ENCODE measurements at regions not wholly inside any gene's neighbourhood (a gene's known extent, or its start where the extent isn't known, plus 50 kb on each side); places are given as distances from the start of the nearest gene placed in this dataset.

DNA sequence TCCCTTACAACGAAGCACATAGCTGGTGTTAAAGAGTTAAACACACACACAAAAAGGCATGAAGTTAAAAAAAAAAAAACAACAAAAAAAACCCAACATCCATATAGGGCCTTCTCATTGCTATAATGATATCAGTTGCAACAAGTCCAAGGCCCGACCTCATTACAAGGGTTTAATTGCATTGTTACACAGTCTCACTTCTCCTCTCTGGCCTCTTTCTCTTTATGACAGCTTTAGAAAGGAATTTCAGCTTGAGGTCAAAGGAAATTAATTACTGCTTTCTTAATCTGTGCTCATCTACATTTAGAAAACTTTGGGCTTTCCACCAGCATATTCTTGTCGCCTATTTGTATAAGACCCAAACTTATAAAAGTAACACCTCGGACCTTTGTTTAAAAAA lies 342.1 kb downstream of the NR2F2 start:
- no peak for DNase-seq
- no peaks in the 10 kb centered on the region for H3K9me3 Mint-ChIP-seq
- ATAC-seq, result no peak
- H3K4me3 Mint-ChIP-seq, result no peak overlapping the region
- H3K27ac Mint-ChIP-seq, result no peak overlapping the region
- H3K27me3 Mint-ChIP-seq, result no peaks in the 10 kb centered on the region
- no peaks in the 10 kb centered on the region for H3K4me1 Mint-ChIP-seq

DNA sequence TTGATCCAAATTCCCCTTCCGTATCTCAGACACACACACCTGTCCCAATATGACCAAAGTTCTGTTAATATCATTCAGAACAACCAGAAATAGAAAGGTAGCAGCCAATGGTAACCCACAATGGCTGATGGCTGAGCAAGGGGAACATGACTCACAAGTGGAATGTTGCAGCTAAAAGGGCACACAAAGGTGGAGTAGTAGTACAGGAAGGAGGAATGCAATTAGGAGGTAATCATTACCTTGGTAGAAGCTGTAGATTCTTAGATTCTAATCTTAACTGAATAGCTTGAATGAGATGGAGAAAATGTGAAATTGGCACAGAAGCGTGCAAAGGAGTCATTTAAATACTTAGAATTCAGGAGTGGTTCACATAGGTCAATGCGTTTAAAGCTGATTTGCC lies 347.9 kb downstream of the NR2F2 start:
- no peak for ATAC-seq
- DNase-seq, result no peak
- H3K9me3 Mint-ChIP-seq, result peaks cover 0 to 6% of the 10 kb centered on the region in 2 donors
- H3K4me3 Mint-ChIP-seq, result no peak overlapping the region
- no peaks in the 10 kb centered on the region for H3K4me1 Mint-ChIP-seq
- peaks cover 7% of the 10 kb centered on the region for H3K27me3 Mint-ChIP-seq
- no peak overlapping the region for H3K27ac Mint-ChIP-seq

DNA sequence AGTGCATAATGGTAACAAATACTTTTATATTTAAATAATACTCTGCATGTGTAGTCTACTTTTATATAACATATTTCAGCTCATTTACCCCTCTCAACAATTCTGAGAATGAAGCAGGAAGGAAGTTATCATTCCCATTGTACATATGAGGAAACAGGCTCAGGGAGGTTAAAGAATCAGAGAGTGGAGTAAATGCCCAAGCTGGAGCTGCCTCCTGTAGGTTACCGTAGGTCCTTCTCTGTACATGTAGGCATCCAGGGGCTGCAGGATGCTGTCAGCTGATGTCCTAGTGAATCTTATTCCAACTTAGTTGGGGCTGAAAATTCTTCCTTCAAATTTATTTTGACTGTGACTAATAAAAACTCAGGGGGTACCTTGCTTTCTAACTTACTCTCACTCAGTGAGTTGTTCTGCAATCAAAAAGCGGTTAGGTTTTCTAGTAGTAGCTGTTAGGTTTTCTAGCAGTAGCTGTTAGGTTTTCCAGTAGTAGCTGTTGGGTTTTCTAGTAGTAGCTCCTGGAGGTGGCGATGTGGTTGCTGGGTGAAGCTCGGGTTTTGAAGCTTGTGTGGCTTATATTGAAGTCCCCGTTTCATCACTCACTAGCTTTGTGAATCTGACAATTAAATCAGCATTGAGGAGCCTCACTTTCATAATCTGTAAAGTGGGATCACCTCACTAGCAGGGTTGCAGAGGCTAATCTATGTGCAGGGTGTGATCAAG lies 357.0 kb downstream of the NR2F2 start:
- H3K4me1 Mint-ChIP-seq, result no peaks in the 10 kb centered on the region
- no peak for ATAC-seq

DNA sequence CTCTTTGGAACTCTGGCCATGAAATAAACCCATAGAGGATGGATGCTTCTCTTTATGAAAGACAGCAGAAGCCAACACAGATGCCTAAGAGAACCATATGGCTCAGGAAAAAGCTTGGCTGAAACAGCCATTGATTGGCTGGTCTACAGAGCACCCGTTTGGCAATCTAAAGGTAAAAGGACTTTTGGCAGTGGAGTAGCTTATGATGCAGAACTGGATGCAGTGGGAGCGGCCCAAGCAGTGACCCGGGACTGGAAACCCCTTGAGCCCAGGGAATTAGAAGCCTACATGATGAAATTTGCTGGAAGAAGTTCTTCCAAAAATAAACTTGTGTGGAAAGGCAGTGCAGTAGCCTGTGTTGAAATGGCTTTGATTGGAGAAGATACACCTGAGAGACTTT lies 360.2 kb downstream of the NR2F2 start:
- no peaks in the 10 kb centered on the region for H3K27me3 Mint-ChIP-seq
- H3K4me1 Mint-ChIP-seq, result no peaks in the 10 kb centered on the region
- peaks cover 0 to 5% of the 10 kb centered on the region in 2 donors for H3K9me3 Mint-ChIP-seq
- ATAC-seq, result no peak
- no peak for DNase-seq
- no peak overlapping the region for H3K4me3 Mint-ChIP-seq
- no peak overlapping the region for H3K27ac Mint-ChIP-seq

More for the DNA sequence above, 357.0 kb downstream of the NR2F2 start:
- DNase-seq, result no peak
- Mint-ChIP-seq H3K27me3 (no peaks in the 10 kb centered on the region), H3K9me3 (peaks cover 0 to 5% of the 10 kb centered on the region in 2 donors), H3K4me3 (no peak overlapping the region), H3K27ac (no peak overlapping the region)

DNA sequence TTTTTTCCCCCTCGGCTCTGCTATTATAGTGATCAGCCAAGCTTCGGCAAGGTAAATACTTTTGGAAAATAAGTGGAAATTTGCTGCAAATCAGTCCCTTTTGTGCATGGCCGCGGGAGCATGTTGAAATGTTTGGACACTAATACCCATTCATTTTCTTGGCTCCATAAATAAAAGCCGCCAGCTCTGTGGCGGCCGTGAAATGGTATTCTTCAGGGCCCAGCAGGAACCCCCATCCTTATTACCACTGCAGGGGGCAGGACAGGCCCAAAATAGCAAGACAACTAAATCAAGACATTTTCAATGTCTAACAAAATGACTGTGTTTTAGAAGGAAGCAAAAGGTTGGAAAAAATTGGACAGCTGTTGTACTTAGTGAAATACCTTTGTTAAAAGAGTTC lies 362.3 kb downstream of the NR2F2 start:
- ATAC-seq (no peak), DNase-seq (no peak)
- Mint-ChIP-seq H3K4me3 (no peak overlapping the region), H3K4me1 (no peaks in the 10 kb centered on the region), H3K27me3 (no peaks in the 10 kb centered on the region), H3K9me3 (peaks cover 0 to 5% of the 10 kb centered on the region in 2 donors), H3K27ac (no peak overlapping the region)

DNA sequence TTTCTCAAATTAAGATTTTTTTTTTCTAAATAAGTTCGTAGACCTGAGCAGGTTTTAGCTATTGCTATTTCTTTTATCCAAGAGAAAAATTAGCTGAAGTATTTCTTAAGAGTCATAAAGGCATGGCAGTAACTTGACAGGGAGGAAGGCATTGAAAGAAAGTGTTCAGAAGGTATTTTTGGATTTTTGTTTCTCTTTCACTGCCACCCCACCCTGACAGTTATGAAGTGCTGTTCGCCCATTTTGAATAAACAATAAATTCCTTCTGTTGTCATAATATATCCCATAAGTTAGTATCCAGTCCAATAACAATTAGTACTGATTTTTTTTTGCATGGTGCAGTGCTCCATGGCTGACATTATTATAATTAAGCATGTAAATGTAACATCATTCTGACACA lies 363.0 kb downstream of the NR2F2 start:
- no peak overlapping the region for H3K4me3 Mint-ChIP-seq
- H3K9me3 Mint-ChIP-seq, result peaks cover 0 to 5% of the 10 kb centered on the region in 2 donors
- H3K4me1 Mint-ChIP-seq, result no peaks in the 10 kb centered on the region
- DNase-seq (no peak), ATAC-seq (no peak)
- no peaks in the 10 kb centered on the region for H3K27me3 Mint-ChIP-seq
- no peak overlapping the region for H3K27ac Mint-ChIP-seq

DNA sequence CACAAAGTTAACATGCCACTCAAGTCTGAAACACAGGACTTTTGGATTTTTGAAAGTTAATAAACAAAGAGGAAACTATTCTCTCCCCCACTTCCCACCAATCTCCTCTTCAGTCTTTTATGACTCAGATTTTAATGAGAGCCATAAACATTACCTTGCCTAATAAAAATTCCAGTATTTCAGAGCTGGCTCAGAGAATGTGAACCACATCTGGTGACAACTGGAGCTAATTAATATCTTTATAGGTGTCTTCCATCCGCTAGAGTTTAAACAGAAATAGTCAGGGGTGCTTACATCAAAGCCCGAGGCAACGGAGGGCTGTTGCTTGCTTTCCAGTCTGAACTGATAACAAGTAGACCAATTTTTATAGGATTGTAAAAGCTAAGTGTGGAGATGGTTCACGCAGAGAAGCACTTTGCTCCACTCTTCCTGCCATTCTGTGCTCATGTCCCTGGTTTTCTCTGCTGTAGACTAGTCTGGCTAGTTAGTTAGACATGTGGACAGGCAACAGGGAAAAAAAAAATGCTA lies 363.6 kb downstream of the NR2F2 start:
- Mint-ChIP-seq H3K27me3 (no peaks in the 10 kb centered on the region), H3K4me1 (no peaks in the 10 kb centered on the region), H3K4me3 (no peak overlapping the region), H3K27ac (no peak overlapping the region), H3K9me3 (peaks cover 0 to 5% of the 10 kb centered on the region in 2 donors)
- no peak for ATAC-seq
- no peak for DNase-seq

DNA sequence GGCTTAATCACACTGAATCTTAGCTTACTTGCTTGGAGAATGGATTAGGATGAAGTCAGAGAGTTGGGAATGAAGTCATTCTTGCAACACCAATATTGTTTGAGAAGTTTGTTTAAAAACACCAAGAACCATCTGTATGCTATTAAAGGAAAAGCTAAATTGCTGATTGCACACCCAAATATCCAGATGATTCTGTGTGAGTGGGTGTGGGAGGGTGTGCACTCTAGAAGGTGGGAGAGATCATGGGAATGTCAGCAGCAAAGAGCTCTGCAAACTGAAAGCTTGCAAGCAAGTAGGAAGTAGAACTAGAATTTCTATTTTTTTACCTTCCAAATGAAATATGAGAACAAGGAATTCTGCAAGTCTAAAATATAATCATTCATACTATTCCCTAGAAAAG lies 364.9 kb downstream of the NR2F2 start:
- ATAC-seq, result no peak
- no peak for DNase-seq
- H3K4me3 Mint-ChIP-seq, result no peak overlapping the region
- no peaks in the 10 kb centered on the region for H3K4me1 Mint-ChIP-seq
- no peaks in the 10 kb centered on the region for H3K9me3 Mint-ChIP-seq
- H3K27me3 Mint-ChIP-seq, result peaks cover 5% of the 10 kb centered on the region
- no peak overlapping the region for H3K27ac Mint-ChIP-seq

DNA sequence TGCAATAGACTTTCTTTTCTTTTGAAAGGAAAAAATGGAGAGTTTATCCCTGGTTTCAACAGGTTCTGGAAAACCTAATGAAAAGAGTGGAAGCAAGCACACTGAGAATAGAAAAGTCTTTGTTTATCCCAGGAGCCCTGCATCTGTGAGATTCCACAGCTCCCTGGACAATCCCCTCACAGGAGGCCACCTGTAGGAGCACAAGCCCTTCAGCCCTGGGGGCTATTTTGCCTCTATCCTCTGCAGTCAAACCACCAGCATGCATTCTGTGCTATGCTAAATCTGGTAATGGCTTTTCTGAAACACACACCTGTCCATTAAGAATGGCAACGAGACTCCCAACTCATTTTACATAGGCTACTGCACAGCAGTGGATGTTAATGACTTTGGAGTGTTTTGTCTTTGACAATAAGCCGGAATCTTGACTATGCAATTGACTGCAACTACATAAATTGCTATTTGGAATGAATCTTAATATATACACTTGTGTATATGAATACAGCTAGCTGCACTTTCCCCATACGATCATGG lies 369.4 kb downstream of the NR2F2 start:
- Mint-ChIP-seq H3K27me3 (peaks cover 5% of the 10 kb centered on the region), H3K27ac (no peak overlapping the region), H3K9me3 (no peaks in the 10 kb centered on the region), H3K4me3 (no peak overlapping the region), H3K4me1 (no peaks in the 10 kb centered on the region)
- no peak for DNase-seq
- no peak for ATAC-seq

DNA sequence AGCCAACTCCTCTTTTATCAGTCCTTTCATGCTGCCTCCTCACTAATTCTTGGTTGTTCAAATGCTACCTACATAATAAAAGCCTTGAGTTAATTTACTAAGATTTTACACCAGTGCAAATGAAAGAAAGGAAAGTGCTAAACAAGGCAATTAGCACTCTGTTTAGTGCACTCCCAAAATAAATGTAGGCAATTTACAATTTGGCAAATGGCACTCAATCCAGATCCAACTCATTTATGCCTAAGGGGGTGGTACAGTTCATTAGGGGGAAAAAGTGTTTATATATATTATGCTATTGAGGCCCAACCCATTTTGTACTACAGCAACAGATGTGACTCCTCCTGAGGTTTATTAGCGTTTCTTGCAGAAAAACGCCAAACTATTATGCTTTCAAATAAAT lies 370.1 kb downstream of the NR2F2 start:
- Mint-ChIP-seq H3K27me3 (peaks cover 5% of the 10 kb centered on the region), H3K9me3 (no peaks in the 10 kb centered on the region), H3K27ac (no peak overlapping the region), H3K4me1 (no peaks in the 10 kb centered on the region), H3K4me3 (no peak overlapping the region)
- DNase-seq, result no peak
- no peak for ATAC-seq

DNA sequence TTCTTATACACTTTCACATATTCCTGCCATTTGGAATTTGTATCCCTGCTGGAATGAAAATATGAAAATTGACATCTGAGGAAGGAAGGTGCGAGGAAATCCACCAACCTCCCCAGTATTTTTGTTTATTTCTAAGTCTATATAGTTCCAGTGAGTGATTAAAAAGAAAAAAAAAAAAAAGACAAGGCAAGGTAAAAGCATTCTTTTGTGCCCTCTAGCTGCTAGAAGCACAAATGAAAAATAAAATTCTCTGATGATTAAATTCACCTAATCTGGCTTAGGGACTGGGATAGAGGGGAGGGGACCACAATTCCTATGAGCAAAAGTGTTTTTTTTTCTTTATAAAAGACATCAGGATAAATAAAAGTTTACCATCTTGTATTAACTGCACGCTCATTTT lies 370.9 kb downstream of the NR2F2 start:
- DNase-seq, result no peak
- ATAC-seq, result no peak
- Mint-ChIP-seq H3K9me3 (no peaks in the 10 kb centered on the region), H3K27ac (no peak overlapping the region), H3K27me3 (peaks cover 5% of the 10 kb centered on the region), H3K4me1 (no peaks in the 10 kb centered on the region), H3K4me3 (no peak overlapping the region)

DNA sequence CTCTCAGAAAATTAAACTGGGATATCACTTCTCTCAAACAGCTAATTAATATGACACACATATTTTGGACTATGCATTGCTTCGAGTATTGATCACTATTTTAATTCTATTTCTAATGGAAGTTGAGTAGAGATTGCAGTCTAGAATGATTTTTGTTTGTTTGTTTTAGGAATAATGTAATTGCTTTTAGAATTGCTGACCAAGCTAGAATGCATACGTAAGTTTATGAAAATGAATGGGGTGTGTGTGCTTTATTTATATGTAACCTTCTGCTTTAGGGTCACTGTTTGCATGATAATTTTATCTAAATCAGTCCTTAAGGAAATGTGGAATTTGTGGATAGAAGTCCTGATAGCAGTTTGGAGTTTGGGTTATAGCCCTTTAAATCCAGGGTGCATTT lies 371.4 kb downstream of the NR2F2 start:
- DNase-seq (no peak), ATAC-seq (no peak)
- Mint-ChIP-seq H3K27ac (no peak overlapping the region), H3K4me1 (no peaks in the 10 kb centered on the region), H3K27me3 (peaks cover 5% of the 10 kb centered on the region), H3K4me3 (no peak overlapping the region), H3K9me3 (no peaks in the 10 kb centered on the region)

DNA sequence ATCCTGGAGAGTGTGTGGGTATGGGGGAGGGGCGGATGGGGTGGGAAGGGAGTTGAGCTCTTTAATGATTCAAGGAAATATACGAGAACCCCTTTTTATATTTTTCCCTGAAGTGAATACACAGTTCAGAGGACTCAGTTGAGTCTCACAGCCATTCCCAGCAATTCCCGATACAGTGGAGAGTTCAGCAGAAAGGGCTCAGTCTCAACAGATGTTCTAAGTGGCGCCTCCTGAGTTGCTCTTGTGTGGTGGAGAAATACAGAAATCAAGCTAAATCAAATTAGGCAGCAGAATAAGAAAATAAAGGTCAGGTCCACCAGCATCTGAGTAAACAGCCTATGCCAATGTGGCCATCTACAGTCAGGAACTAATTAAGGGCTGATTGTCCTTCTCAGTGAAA lies 372.1 kb downstream of the NR2F2 start:
- Mint-ChIP-seq H3K9me3 (no peaks in the 10 kb centered on the region), H3K4me1 (no peaks in the 10 kb centered on the region), H3K27me3 (peaks cover 5% of the 10 kb centered on the region), H3K27ac (no peak overlapping the region), H3K4me3 (no peak overlapping the region)
- DNase-seq (no peak), ATAC-seq (no peak)

DNA sequence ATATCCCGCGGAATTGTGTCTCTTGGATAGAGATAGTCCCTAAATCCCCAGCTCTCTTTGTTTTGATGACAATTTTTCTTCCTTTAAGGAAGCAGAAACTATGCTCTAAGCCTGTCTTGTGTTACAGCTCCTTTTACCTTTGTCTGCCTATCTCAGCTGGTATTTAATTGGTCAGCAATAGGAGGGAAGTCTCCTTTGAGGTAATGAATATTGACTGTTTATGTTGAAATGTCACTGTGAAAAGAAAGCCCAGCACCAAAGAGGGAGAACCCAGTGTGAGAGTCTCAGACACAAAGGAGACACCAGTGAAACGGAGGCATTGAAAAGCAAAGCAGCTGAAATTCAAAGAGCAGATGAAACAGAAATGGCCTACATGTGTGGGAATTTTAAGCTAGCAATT lies 372.6 kb downstream of the NR2F2 start:
- no peaks in the 10 kb centered on the region for H3K9me3 Mint-ChIP-seq

DNA sequence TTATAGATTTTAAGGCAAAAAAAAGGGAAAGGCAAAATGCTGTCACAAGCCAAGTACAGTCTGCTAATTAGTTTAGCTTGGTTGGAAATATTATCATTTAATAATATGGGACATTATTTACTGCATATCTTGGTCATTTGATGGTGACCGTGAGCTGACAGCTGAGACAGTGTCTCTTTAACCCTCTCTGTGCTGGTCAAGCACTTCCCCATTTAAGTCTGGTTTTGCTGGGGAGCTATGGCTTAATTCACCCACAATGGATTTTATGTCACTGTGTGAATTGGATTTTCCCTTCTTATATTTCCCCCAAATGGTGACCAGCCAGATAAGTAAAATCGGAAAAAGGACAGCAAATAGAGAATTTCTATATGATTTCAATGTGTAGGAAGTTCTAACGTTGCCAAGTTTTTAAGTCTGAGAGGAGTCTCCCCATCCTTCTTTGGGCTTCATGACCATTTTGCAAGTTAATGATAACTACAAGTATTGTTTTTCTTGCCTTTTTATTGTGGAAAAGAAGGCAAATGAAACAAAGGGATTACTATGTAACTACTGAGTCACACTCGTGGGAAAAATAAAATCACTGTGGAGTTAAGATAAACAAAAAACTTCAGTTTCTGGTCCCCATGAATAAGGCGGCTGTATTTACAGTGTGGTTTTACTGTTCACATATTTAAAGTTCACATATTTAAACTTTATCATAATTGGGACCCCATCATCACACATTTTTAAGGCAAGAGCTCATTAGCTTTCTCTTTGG lies 373.5 kb downstream of the NR2F2 start:
- peaks cover 5% of the 10 kb centered on the region for H3K27me3 Mint-ChIP-seq
- H3K27ac Mint-ChIP-seq, result no peak overlapping the region
- H3K9me3 Mint-ChIP-seq, result no peaks in the 10 kb centered on the region
- DNase-seq (no peak), ATAC-seq (no peak)
- no peaks in the 10 kb centered on the region for H3K4me1 Mint-ChIP-seq
- no peak overlapping the region for H3K4me3 Mint-ChIP-seq

More for the DNA sequence above, 372.6 kb downstream of the NR2F2 start:
- Mint-ChIP-seq H3K4me3 (no peak overlapping the region), H3K27me3 (peaks cover 5% of the 10 kb centered on the region), H3K27ac (no peak overlapping the region), H3K4me1 (no peaks in the 10 kb centered on the region)
- DNase-seq (no peak), ATAC-seq (no peak)

DNA sequence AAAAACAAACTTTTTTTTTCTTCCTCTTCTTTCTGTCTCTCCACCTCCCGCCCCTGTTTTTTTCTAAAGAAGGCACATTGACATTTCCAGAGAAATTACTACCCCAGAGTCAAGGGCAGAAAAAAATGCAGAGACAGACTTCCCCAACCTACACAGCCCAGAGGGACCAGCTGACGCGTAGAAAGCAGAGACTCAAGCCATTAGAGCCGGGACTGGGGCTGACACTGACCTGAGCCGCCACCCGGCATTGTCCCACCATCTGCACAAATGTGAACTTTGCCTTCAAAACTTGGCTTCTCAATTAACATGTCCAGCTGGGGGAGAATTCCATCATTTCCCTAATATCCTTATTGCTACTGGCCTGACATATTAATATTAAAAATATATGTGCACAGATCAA lies 385.6 kb downstream of the NR2F2 start:
- no peaks in the 10 kb centered on the region for H3K9me3 Mint-ChIP-seq
- DNase-seq (no peak), ATAC-seq (no peak)
- H3K27ac Mint-ChIP-seq, result no peak overlapping the region
- H3K4me3 Mint-ChIP-seq, result no peak overlapping the region
- peaks cover 8% of the 10 kb centered on the region for H3K27me3 Mint-ChIP-seq
- H3K4me1 Mint-ChIP-seq, result no peaks in the 10 kb centered on the region
